GM21723 (cell line): ENCODE measurements at regions not wholly inside any gene's neighbourhood (a gene's known extent, or its start where the extent isn't known, plus 50 kb on each side); places are given as distances from the start of the nearest gene placed in this dataset.
"Not testable (repeated sequence)": the region's sequence is repeated elsewhere in the genome, so short reads cannot be mapped to it uniquely, and the experiment has no call there.

Experiments
- ATAC-seq: cut with Tn5 transposase; IDR thresholded peaks from one replicate; pipeline ENCODE4 v1.9.1; 2021; ENCODE audit warnings: mild to moderate bottlenecking, moderate library complexity; ENCODE audit not compliant: unreplicated experiment

- ATAC-seq, result no peak
These were observed 953.9 kb upstream of the GOT2 start for GRCh38 chr16:59688006-59688405.

GRCh38 chr16:59686405-59686804 lies 952.3 kb upstream of the GOT2 start:
- ATAC-seq, result no peak

GRCh38 chr16:59684911-59685310 lies 950.8 kb upstream of the GOT2 start:
- ATAC-seq, result no peak

GRCh38 chr16:59683709-59684108 lies 949.6 kb upstream of the GOT2 start:
- no peak for ATAC-seq

GRCh38 chr16:59665618-59666220 lies 931.6 kb upstream of the GOT2 start:
- no peak for ATAC-seq

GRCh38 chr16:59658572-59658971 lies 924.5 kb upstream of the GOT2 start:
- no peak for ATAC-seq

GRCh38 chr16:59655031-59655430 lies 920.9 kb upstream of the GOT2 start:
- no peak for ATAC-seq

- ATAC-seq, result no peak
These were observed 920.3 kb upstream of the GOT2 start for GRCh38 chr16:59654455-59654854.

GRCh38 chr16:59651662-59652061 lies 917.5 kb upstream of the GOT2 start:
- no peak for ATAC-seq

- ATAC-seq, result no peak
These were observed 911.1 kb upstream of the GOT2 start for GRCh38 chr16:59645194-59645593.

GRCh38 chr16:59635674-59636073 lies 901.6 kb upstream of the GOT2 start:
- no peak for ATAC-seq

- no peak for ATAC-seq
These were observed 900.8 kb upstream of the GOT2 start for GRCh38 chr16:59634951-59635350.

- ATAC-seq, result no peak
These were observed 900.0 kb upstream of the GOT2 start for GRCh38 chr16:59634004-59634579.

- ATAC-seq, result no peak
These were observed 898.2 kb upstream of the GOT2 start for GRCh38 chr16:59632276-59632855.

- ATAC-seq, result not testable (repeated sequence)
These were observed 890.3 kb upstream of the GOT2 start for GRCh38 chr16:59624381-59624780.

- no peak for ATAC-seq
These were observed 880.5 kb upstream of the GOT2 start for GRCh38 chr16:59614466-59615240.

GRCh38 chr16:59612910-59613620 lies 878.9 kb upstream of the GOT2 start:
- not testable (repeated sequence) for ATAC-seq

GRCh38 chr16:59612094-59612493 lies 878.0 kb upstream of the GOT2 start:
- ATAC-seq, result no peak

GRCh38 chr16:59611556-59611955 lies 877.4 kb upstream of the GOT2 start:
- ATAC-seq, result no peak

GRCh38 chr16:59605706-59606105 lies 871.6 kb upstream of the GOT2 start:
- ATAC-seq, result no peak

- no peak for ATAC-seq
These were observed 870.2 kb upstream of the GOT2 start for GRCh38 chr16:59604354-59604753.
